H1 (cell line): ENCODE measurements at regions not wholly inside any gene's neighbourhood (a gene's known extent, or its start where the extent isn't known, plus 50 kb on each side); places are given as distances from the start of the nearest gene placed in this dataset.

Experiments
- CTCF ChIA-PET: fragments of 300-600 bp; sonication (Branson Sonifier 250); formaldehyde crosslinking; loops from one replicate; lab custom pipeline; 2021; ENCODE audit not compliant: partially characterized antibody; lab: Charles Lee
- POLR2A ChIA-PET: fragments of 300-600 bp; sonication (Branson Sonifier 250); formaldehyde crosslinking; loops from one replicate; lab custom pipeline; 2021; ENCODE audit warnings: inconsistent platforms; ENCODE audit not compliant: partially characterized antibody; lab: Charles Lee
- DNase-seq, 2 experiments: peaks; one replicate each; pipeline versions ENCODE4 v3.0.0 to v3.0.0-alpha.2; 2010 to 2022; ENCODE audit warnings: low spot score in 2 of 2, low read depth in 1 of 2, mixed read lengths in 1 of 2
- FAIRE-seq: peaks from 2 replicates; lab custom pipeline; 2011; peaks lifted over from hg19 to GRCh38; lab: Jason Lieb, UNC
- H2AFZ ChIP-seq: 2 replicates; pipeline ENCODE4 v1.8.1; 2012; ENCODE audit warnings: low read length, inconsistent platforms
- H2AK5ac ChIP-seq: 2 replicates; pipeline ENCODE4 v1.6.1; 2013; ENCODE audit warnings: low read depth, low read length
- H2BK120ac ChIP-seq: replicated peaks from 2 replicates; pipeline ENCODE3; 2013; ENCODE audit warnings: low read depth, low read length, inconsistent platforms
- H2BK12ac ChIP-seq: 2 replicates; pipeline ENCODE4 v1.6.1; 2013; ENCODE audit warnings: low read depth, low read length
- H2BK15ac ChIP-seq: 2 replicates; pipeline ENCODE4 v1.6.1; 2013; ENCODE audit warnings: low read length
- H2BK20ac ChIP-seq: 2 replicates; pipeline ENCODE4 v1.6.1; 2013; ENCODE audit warnings: low read length
- H2BK5ac ChIP-seq: 2 replicates; pipeline ENCODE4 v1.6.1; 2013; ENCODE audit warnings: low read depth, low read length
- H3K14ac ChIP-seq: 2 replicates; pipeline ENCODE4 v1.6.1; 2013; ENCODE audit warnings: inconsistent platforms; ENCODE audit not compliant: insufficient read length
- H3K18ac ChIP-seq: 2 replicates; pipeline ENCODE4 v1.6.1; 2013; ENCODE audit warnings: low read length; ENCODE audit errors: extremely low read depth
- H3K23ac ChIP-seq: 2 replicates; pipeline ENCODE4 v1.6.1; 2013; ENCODE audit warnings: inconsistent platforms; ENCODE audit not compliant: insufficient read length
- H3K23me2 ChIP-seq: 2 replicates; pipeline ENCODE4 v1.6.1; 2013; ENCODE audit warnings: low read depth, low read length
- H3K27ac ChIP-seq: 2 replicates; pipeline ENCODE4 v1.6.1; 2011; ENCODE audit warnings: low read depth, low read length, inconsistent platforms
- H3K27me3 ChIP-seq, 4 experiments: replicated peaks in 1 of 4; 1 replicate in 1 of 4; 2 replicates in 3 of 4; pipeline versions ENCODE4 v1.6.1 to v1.8.1; 2011 to 2013; ENCODE audit warnings: low read length in 3 of 4, mild to moderate bottlenecking in 3 of 4, inconsistent platforms in 2 of 4, mixed read lengths in 2 of 4, moderate library complexity in 1 of 4; ENCODE audit not compliant: control insufficient read depth in 3 of 4, insufficient read depth in 3 of 4; ENCODE audit errors: extremely low read depth in 1 of 4
- H3K36me3 ChIP-seq, 4 experiments: 2 replicates each; pipeline versions ENCODE4 v1.6.1 to v1.8.1; 2011 to 2013; ENCODE audit warnings: mild to moderate bottlenecking in 4 of 4, low read length in 3 of 4, moderate library complexity in 2 of 4, control low read depth in 1 of 4, inconsistent platforms in 1 of 4; ENCODE audit not compliant: insufficient read depth in 4 of 4, control insufficient read depth in 2 of 4
- H3K4ac ChIP-seq: replicated peaks from 2 replicates; pipeline ENCODE3; 2013; ENCODE audit warnings: low read length, low read depth, mixed read lengths, inconsistent platforms; ENCODE audit not compliant: insufficient read length
- H3K4me1 ChIP-seq, 4 experiments: replicated peaks in 1 of 4; 1 replicate in 1 of 4; 2 replicates in 3 of 4; pipeline versions ENCODE4 v1.6.1 to v1.8.1; 2011 to 2013; ENCODE audit warnings: low read length in 3 of 4, inconsistent platforms in 2 of 4, mixed read lengths in 1 of 4; ENCODE audit not compliant: insufficient read depth in 4 of 4, control insufficient read depth in 3 of 4
- H3K4me2 ChIP-seq, 2 experiments: 2 replicates each; pipeline versions ENCODE4 v1.6.1 to v1.8.1; 2011 to 2013; ENCODE audit warnings: low read depth in 2 of 2, low read length in 2 of 2, control low read depth in 1 of 2, inconsistent platforms in 1 of 2, mild to moderate bottlenecking in 1 of 2; ENCODE audit not compliant: insufficient read depth in 1 of 2
- H3K4me3 ChIP-seq, 4 experiments: fragments of 200-600, 300-600 bp in 1 of 4; sonication (generic), shearing (Covaris generic), sonication (Bioruptor Twin) in 1 of 4; 2 replicates each; pipeline versions ENCODE4 v1.5.1 to v1.8.1; 2011 to 2016; ENCODE audit warnings: low read length in 4 of 4, low read depth in 3 of 4, control low read depth in 2 of 4, inconsistent platforms in 2 of 4, mild to moderate bottlenecking in 2 of 4, mixed read lengths in 1 of 4, moderate library complexity in 1 of 4; ENCODE audit not compliant: insufficient read depth in 2 of 4; ENCODE audit errors: extremely low read depth in 1 of 4
- H3K56ac ChIP-seq: replicated peaks from 2 replicates; pipeline ENCODE3; 2013; ENCODE audit warnings: low read depth, mild to moderate bottlenecking, mixed read lengths, low read length, inconsistent platforms; ENCODE audit not compliant: insufficient read length
- H3K79me1 ChIP-seq: 2 replicates; pipeline ENCODE4 v1.6.1; 2013; ENCODE audit warnings: low read depth, low read length, control low read depth
- H3K79me2 ChIP-seq, 2 experiments: 2 replicates each; pipeline versions ENCODE4 v1.6.1 to v1.8.1; 2012 to 2013; ENCODE audit warnings: low read length in 2 of 2, mild to moderate bottlenecking in 2 of 2, inconsistent platforms in 1 of 2; ENCODE audit not compliant: insufficient read depth in 2 of 2, control insufficient read depth in 1 of 2
- H3K9ac ChIP-seq, 4 experiments: replicated peaks in 1 of 4; 1 replicate in 1 of 4; 2 replicates in 3 of 4; pipeline versions ENCODE4 v1.6.1 to v1.8.1; 2011 to 2013; ENCODE audit warnings: low read depth in 3 of 4, low read length in 3 of 4, control low read depth in 2 of 4, mild to moderate bottlenecking in 2 of 4, moderate library complexity in 2 of 4, inconsistent platforms in 1 of 4; ENCODE audit errors: extremely low read depth in 1 of 4
- H3K9me3 ChIP-seq, 2 experiments: 2 replicates each; pipeline versions ENCODE4 v1.6.1 to v1.8.1; 2012 to 2013; ENCODE audit warnings: mild to moderate bottlenecking in 2 of 2, moderate library complexity in 2 of 2, control low read depth in 1 of 2, inconsistent platforms in 1 of 2, low read depth in 1 of 2, low read length in 1 of 2, mixed read lengths in 1 of 2; ENCODE audit not compliant: insufficient read depth in 2 of 2
- H4K20me1 ChIP-seq, 2 experiments: replicated peaks in 1 of 2; 2 replicates each; pipeline versions ENCODE3 to v1.8.1; 2011 to 2013; ENCODE audit warnings: inconsistent platforms in 2 of 2, low read length in 2 of 2, mild to moderate bottlenecking in 1 of 2; ENCODE audit not compliant: insufficient read depth in 2 of 2, control insufficient read depth in 1 of 2
- H4K5ac ChIP-seq: 2 replicates; pipeline ENCODE4 v1.6.1; 2013; ENCODE audit warnings: low read length, low read depth, mixed read lengths, inconsistent platforms; ENCODE audit not compliant: insufficient read length
- H4K8ac ChIP-seq: 2 replicates; pipeline ENCODE4 v1.8.0; 2013; ENCODE audit warnings: mild to moderate bottlenecking, moderate library complexity, low read length, inconsistent platforms; ENCODE audit not compliant: insufficient read depth; ENCODE audit errors: extremely low read depth
- H4K91ac ChIP-seq: replicated peaks from 2 replicates; pipeline ENCODE3; 2013; ENCODE audit warnings: low read length, mixed read lengths, inconsistent platforms; ENCODE audit not compliant: insufficient read length
- GTF2F1 ChIP-seq: IDR thresholded peaks from 2 replicates; pipeline ENCODE4 v1.6.1; 2012; ENCODE audit warnings: low read depth, low read length, improper control_type of control experiment, borderline replicate concordance
- WGBS, 2 experiments: shearing (Covaris generic) in 1 of 2; methylation state at CpG; one replicate each; pipeline versions ENCODE4 v1.1.6 to v1.1.7; 2013 to 2015; ENCODE audit warnings: low lambda C conversion rate in 2 of 2, mixed read lengths in 2 of 2, inconsistent platforms in 1 of 2, low coverage in 1 of 2, missing lambda C conversion rate in 1 of 2; ENCODE audit not compliant: insufficient replicate concordance in 2 of 2, insufficient coverage in 1 of 2, insufficient read length in 1 of 2; ENCODE audit errors: extremely low coverage in 1 of 2, missing lambda C conversion rate in 1 of 2; 5-methylcytosine and 5-hydroxymethylcytosine counted together

DNA sequence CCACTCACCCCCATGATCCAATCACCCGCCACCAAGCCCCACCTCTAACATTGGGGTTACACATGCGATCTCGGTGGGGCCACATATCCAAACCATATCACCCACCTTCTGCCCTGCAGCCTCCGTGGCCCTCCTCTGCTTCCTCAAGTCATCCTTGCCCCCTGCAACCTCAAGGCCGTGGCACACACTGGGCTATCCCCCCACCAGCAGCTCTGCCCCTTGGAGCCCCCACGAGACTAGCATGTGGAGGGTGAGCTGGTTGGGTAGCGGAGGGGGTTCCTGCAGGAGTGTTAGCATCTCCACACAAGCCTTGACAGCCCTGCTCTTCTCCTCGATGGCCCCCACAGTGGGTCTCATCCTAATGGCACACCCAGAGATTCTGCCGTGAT is 100.8 kb downstream of the TOMM20 start:
- Histone ChIP-seq H3K23ac (no peak overlapping the region), H4K91ac (no peak overlapping the region), H2AFZ (no peak overlapping the region), H2BK12ac (no peak overlapping the region), H2BK5ac (no peak overlapping the region), H2AK5ac (no peak overlapping the region), H3K79me2 (no peaks in the 10 kb centered on the region), H3K36me3 (no peaks in the 10 kb centered on the region), H3K4ac (no peak overlapping the region), H4K5ac (no peak overlapping the region), H3K56ac (no peak overlapping the region), H3K4me3 (no peak overlapping the region), H2BK20ac (no peak overlapping the region), H3K27me3 (no peaks in the 10 kb centered on the region), H3K27ac (no peak overlapping the region), H3K9ac (no peak overlapping the region), H3K4me2 (no peak overlapping the region), H3K4me1 (peaks cover 0 to 9% (median 4%) of the 10 kb centered on the region in 4 experiments; a peak in 5 of 7 replicates), H4K20me1 (no peaks in the 10 kb centered on the region), H3K23me2 (no peaks in the 10 kb centered on the region), H3K9me3 (peaks cover 2 to 7% of the 10 kb centered on the region in 2 experiments; a peak in 1 of 4 replicates), H2BK120ac (no peak overlapping the region), H3K18ac (no peak overlapping the region), H3K79me1 (no peaks in the 10 kb centered on the region), H3K14ac (no peak overlapping the region), H4K8ac (no peak overlapping the region), H2BK15ac (no peak overlapping the region)
- ChIA-PET POLR2A (no interaction called here), CTCF (interaction anchor here (1.0 to 1.1 kb wide), 2 partner anchors 20 to 22 kb away, joined by 3 read pairs; no protein-coding TSS in a partner anchor)
- FAIRE-seq (no peak), DNase-seq (no peak)
- 87% methylated on average over 9 of the region's 9 CpGs; no CpG with 5 or more reads in 1 of the 2 experiments for WGBS, 2 experiments
- TF ChIP-seq GTF2F1, result no peak
